Dendritic cell treated with granulocyte-macrophage colony-stimulating factor and Interleukin-4, amounts not matched to agents 40 ng/mL and 50 ng/mL, for 4 days (primary cell): ENCODE measurements at regions not wholly inside any gene's neighbourhood (a gene's known extent, or its start where the extent isn't known, plus 50 kb on each side); places are given as distances from the start of the nearest gene placed in this dataset.
"Not testable (repeated sequence)": the region's sequence is repeated elsewhere in the genome, so short reads cannot be mapped to it uniquely, and the experiment has no call there.

ENCODE experiments used
- H3K27ac Mint-ChIP-seq: one replicate; pipeline ENCODE4 v1.8.0; 2022; ENCODE audit warnings: mild to moderate bottlenecking, mixed read lengths
- H3K27me3 Mint-ChIP-seq: one replicate; pipeline ENCODE4 v1.8.0; 2022; ENCODE audit warnings: mild to moderate bottlenecking, mixed read lengths
- H3K36me3 Mint-ChIP-seq: one replicate; pipeline ENCODE4 v1.8.0; 2022; ENCODE audit warnings: low read depth, mixed read lengths
- H3K4me1 Mint-ChIP-seq: one replicate; pipeline ENCODE4 v1.8.0; 2022; ENCODE audit warnings: low read depth, mixed read lengths
- H3K4me3 Mint-ChIP-seq: one replicate; pipeline ENCODE4 v1.8.0; 2022; ENCODE audit warnings: mild to moderate bottlenecking, moderate library complexity, mixed read lengths
- H3K9me3 Mint-ChIP-seq: one replicate; pipeline ENCODE4 v1.8.0; 2022; ENCODE audit warnings: mixed read lengths
- intact Hi-C: fragments of 100-400 bp; cut with micrococcal nuclease; formaldehyde crosslinking; loops from one replicate; pipeline ENCODE4 v1.15.0; 2022

- H3K9me3 Mint-ChIP-seq: peaks cover 36% of the 10 kb centered on the region
- intact Hi-C loops, H3K27me3 Mint-ChIP-seq, H3K4me3 Mint-ChIP-seq: not testable (repeated sequence)
- peaks cover 38% of the 10 kb centered on the region for H3K36me3 Mint-ChIP-seq
- peaks cover 39% of the 10 kb centered on the region for H3K4me1 Mint-ChIP-seq
- H3K27ac Mint-ChIP-seq: peak overlapping the region; percentile 3
Observed at GRCh38 chr2:144638250-144638649, 118.3 kb upstream of the ZEB2 start.

DNA sequence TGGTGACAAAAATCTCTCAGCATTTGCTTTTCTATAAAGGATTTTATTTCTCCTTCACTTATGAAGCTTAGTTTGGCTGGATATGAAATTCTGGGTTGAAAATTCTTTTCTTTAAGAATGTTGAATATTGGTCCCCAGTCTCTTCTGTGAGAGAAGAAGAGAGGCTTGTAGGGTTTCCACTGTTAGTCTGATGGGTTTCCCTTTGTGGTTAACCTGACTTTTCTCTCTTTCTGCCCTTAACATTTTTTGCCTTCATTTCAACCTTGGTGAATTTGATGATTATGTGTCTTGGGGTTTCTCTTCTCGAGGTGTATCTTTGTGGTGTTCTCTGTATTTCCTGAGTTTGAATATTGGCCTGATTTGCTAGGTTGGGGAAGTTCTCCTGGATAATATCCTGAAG is 116.9 kb upstream of the ZEB2 start:
- Mint-ChIP-seq H3K9me3 (peaks cover 36% of the 10 kb centered on the region), H3K36me3 (peaks cover 38% of the 10 kb centered on the region), H3K4me1 (peaks cover 41% of the 10 kb centered on the region)
- H3K27me3 Mint-ChIP-seq, H3K4me3 Mint-ChIP-seq, H3K27ac Mint-ChIP-seq, intact Hi-C loops: not testable (repeated sequence)

DNA sequence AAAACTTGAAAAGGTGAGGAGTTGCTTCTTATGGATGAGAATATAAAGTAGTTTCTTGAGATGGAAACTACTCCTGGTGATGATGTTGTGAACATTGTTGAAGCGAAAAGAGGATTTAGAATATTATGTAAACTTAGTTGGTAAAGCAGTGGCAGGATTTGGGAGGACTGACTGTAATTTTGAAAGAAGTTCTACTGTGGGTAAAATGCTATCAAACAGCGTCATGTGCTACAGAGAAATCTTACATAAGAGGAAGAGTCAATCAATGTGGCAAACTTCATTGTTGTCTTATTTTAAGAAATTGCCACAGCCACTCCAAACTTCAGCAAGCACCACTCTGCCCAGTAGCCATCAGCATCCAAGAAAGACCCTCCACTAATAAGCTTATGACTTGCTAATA is 112.9 kb upstream of the ZEB2 start:
- H3K4me1 Mint-ChIP-seq: peaks cover 36% of the 10 kb centered on the region
- H3K4me3 Mint-ChIP-seq: no peak overlapping the region
- peaks cover 36% of the 10 kb centered on the region for H3K9me3 Mint-ChIP-seq
- H3K27me3 Mint-ChIP-seq: no peaks in the 10 kb centered on the region
- intact Hi-C loops: no loop called here
- peaks cover 35% of the 10 kb centered on the region for H3K36me3 Mint-ChIP-seq
- H3K27ac Mint-ChIP-seq: peak overlapping the region; percentile 74

GRCh38 chr2:144631636-144632035 is 111.7 kb upstream of the ZEB2 start:
- Mint-ChIP-seq H3K4me1 (peaks cover 34% of the 10 kb centered on the region), H3K27me3 (no peaks in the 10 kb centered on the region), H3K4me3 (no peak overlapping the region), H3K36me3 (peaks cover 23% of the 10 kb centered on the region), H3K27ac (no peak overlapping the region), H3K9me3 (peaks cover 26% of the 10 kb centered on the region)
- intact Hi-C loops: no loop called here

DNA sequence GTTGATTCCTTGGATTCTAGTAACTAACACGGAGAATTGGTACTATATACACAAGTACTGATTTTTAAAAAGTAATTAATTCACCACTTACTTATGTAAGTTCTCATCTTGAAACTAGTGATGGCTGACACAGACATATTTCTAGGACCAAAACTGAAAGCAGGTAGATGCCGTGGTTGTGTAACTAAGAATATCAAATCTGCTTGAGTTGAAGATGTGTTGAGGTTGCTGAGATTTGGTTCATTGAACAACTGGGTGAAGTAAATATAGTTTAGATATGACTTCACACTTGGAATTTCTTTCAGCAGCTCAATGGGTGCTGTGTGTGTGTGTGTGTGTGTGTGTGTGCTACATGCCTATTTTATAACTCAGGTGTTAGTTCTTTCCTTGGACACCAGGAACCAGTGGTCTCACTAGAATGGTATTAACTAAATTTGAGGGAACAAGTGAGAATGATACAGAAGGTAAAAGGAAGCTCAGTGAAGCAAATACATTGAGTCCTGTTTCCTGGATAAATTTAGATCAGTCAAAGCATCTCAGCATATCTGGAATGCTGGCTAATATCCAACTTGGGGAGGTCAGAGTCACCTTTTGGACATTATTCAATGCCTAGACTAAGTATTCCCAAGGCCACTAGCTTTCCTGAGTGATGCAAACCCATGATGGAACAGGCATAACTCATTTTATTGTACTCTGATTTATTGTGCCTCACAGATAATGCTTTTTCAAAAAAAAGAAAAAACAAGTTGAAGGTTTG is 110.7 kb upstream of the ZEB2 start:
- no peaks in the 10 kb centered on the region for H3K27me3 Mint-ChIP-seq
- H3K36me3 Mint-ChIP-seq: peaks cover 13% of the 10 kb centered on the region
- peaks cover 16% of the 10 kb centered on the region for H3K9me3 Mint-ChIP-seq
- intact Hi-C loops: no loop called here
- H3K27ac Mint-ChIP-seq: no peak overlapping the region
- no peak overlapping the region for H3K4me3 Mint-ChIP-seq
- peaks cover 34% of the 10 kb centered on the region for H3K4me1 Mint-ChIP-seq

DNA sequence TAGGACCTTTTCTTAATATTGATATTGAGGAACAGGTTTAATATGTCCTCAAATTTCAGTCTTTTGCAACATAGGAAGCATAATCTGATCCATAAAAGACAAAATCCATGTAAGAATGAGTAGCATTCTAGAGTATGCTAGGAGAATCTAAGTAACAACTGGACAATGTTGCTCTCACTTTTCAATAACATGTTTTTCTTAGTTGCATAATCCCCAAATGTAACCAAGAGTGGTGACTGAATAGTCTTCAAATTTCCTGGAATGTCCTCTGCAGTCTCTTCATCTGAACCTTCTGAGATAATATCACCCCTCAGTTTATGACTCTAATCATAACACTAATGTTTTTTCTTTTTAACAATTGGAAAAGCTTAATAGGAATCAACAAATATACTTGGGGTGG is 110.0 kb upstream of the ZEB2 start:
- H3K4me3 Mint-ChIP-seq: no peak overlapping the region
- intact Hi-C loops: no loop called here
- H3K4me1 Mint-ChIP-seq: peaks cover 34% of the 10 kb centered on the region
- no peak overlapping the region for H3K27ac Mint-ChIP-seq
- H3K36me3 Mint-ChIP-seq: peaks cover 6% of the 10 kb centered on the region
- peaks cover 9% of the 10 kb centered on the region for H3K9me3 Mint-ChIP-seq
- no peaks in the 10 kb centered on the region for H3K27me3 Mint-ChIP-seq

GRCh38 chr2:144628566-144628965 is 108.6 kb upstream of the ZEB2 start:
- Mint-ChIP-seq H3K27me3 (no peaks in the 10 kb centered on the region), H3K9me3 (no peaks in the 10 kb centered on the region), H3K4me3 (no peak overlapping the region), H3K4me1 (peaks cover 22% of the 10 kb centered on the region), H3K27ac (no peak overlapping the region), H3K36me3 (no peaks in the 10 kb centered on the region)
- intact Hi-C loops: no loop called here

DNA sequence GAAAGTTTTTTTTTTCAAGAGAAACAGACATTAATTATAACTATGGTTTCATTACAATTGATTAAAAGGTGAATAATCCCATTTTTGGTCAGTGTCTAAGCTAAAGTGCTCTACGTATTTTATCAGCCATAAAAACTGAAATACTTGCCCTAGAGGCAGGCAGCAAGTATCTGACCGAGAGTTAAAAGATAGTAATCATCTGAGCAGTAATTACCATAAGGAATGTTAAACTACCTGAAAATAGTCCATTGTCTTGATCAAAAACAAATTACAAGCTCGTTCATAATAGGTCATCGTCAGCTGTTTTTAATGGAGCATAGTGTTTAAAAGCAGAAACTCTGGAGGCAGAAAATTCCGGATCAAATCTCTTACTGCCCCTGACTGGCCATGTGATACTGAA is 105.7 kb upstream of the ZEB2 start:
- H3K9me3 Mint-ChIP-seq: peaks cover 21% of the 10 kb centered on the region
- intact Hi-C loops: no loop called here
- peaks cover 16% of the 10 kb centered on the region for H3K36me3 Mint-ChIP-seq
- peaks cover 16% of the 10 kb centered on the region for H3K4me1 Mint-ChIP-seq
- no peak overlapping the region for H3K4me3 Mint-ChIP-seq
- no peaks in the 10 kb centered on the region for H3K27me3 Mint-ChIP-seq
- no peak overlapping the region for H3K27ac Mint-ChIP-seq

GRCh38 chr2:144625226-144625625 is 105.3 kb upstream of the ZEB2 start:
- H3K27me3 Mint-ChIP-seq: no peaks in the 10 kb centered on the region
- no peak overlapping the region for H3K4me3 Mint-ChIP-seq
- peaks cover 14% of the 10 kb centered on the region for H3K4me1 Mint-ChIP-seq
- intact Hi-C loops: no loop called here
- no peak overlapping the region for H3K27ac Mint-ChIP-seq
- H3K9me3 Mint-ChIP-seq: peaks cover 21% of the 10 kb centered on the region
- peaks cover 16% of the 10 kb centered on the region for H3K36me3 Mint-ChIP-seq

DNA sequence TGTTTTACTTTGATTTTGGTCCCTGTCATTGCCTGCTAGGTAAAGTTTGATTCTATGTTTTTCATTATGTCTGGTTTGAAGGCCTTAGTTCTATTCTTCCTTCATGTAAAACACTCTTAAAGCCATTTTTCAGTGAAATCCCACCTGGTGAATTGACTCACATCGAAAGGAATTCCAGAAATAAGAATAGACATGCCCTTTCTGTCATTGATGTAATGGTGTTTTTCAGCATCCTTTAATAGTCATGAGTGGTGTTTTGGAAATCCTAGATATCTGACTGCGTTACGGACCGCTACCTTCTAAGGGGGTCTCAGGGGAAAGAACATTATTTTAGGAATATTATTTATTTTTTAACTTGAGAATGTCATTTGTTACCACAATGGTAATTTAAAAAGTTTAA is 104.5 kb upstream of the ZEB2 start:
- intact Hi-C loops: no loop called here
- H3K4me1 Mint-ChIP-seq: peaks cover 21% of the 10 kb centered on the region
- H3K27ac Mint-ChIP-seq: no peak overlapping the region
- peaks cover 16% of the 10 kb centered on the region for H3K36me3 Mint-ChIP-seq
- H3K4me3 Mint-ChIP-seq: no peak overlapping the region
- peaks cover 21% of the 10 kb centered on the region for H3K9me3 Mint-ChIP-seq
- no peaks in the 10 kb centered on the region for H3K27me3 Mint-ChIP-seq

DNA sequence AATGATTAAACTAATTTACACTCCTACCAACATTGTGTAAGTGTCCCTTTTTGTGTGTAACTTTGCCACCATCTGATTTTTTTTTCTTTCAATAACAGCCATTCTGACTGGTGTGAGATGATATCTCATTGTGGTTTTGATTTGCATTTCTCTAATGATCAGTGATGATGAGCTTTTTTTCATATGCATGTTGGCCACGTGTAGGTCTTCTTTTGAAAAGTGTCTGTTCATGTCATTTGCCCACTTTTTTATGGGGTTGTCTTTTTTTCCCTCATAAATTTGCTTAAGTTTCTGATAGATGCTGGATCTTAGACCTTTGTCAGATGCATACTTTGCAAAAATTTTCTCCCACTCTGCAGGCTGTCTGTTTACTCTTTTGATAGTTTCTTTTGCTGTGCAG is 102.5 kb upstream of the ZEB2 start:
- H3K9me3 Mint-ChIP-seq: peaks cover 21% of the 10 kb centered on the region
- intact Hi-C loops, H3K4me3 Mint-ChIP-seq, H3K27me3 Mint-ChIP-seq, H3K27ac Mint-ChIP-seq: not testable (repeated sequence)
- peaks cover 24% of the 10 kb centered on the region for H3K4me1 Mint-ChIP-seq
- peaks cover 16% of the 10 kb centered on the region for H3K36me3 Mint-ChIP-seq

- H3K27ac Mint-ChIP-seq: no peak overlapping the region
- H3K36me3 Mint-ChIP-seq: peaks cover 16% of the 10 kb centered on the region
- peaks cover 21% of the 10 kb centered on the region for H3K9me3 Mint-ChIP-seq
- intact Hi-C loops: no loop called here
- no peak overlapping the region for H3K4me3 Mint-ChIP-seq
- H3K27me3 Mint-ChIP-seq: no peaks in the 10 kb centered on the region
- H3K4me1 Mint-ChIP-seq: peaks cover 25% of the 10 kb centered on the region
Observed at GRCh38 chr2:144621266-144621665, 101.3 kb upstream of the ZEB2 start.

GRCh38 chr2:144619760-144620159 is 99.8 kb upstream of the ZEB2 start:
- Mint-ChIP-seq H3K4me3 (no peak overlapping the region), H3K36me3 (peaks cover 22% of the 10 kb centered on the region), H3K27ac (no peak overlapping the region), H3K9me3 (peaks cover 21% of the 10 kb centered on the region), H3K27me3 (no peaks in the 10 kb centered on the region), H3K4me1 (peaks cover 34% of the 10 kb centered on the region)
- intact Hi-C loops: loop anchor here (5.0 kb wide), 1 partner anchor 33 kb away; no protein-coding TSS in a partner anchor

GRCh38 chr2:144617171-144617570 is 97.3 kb upstream of the ZEB2 start:
- Mint-ChIP-seq H3K4me1 (peaks cover 38% of the 10 kb centered on the region), H3K36me3 (peaks cover 13% of the 10 kb centered on the region), H3K9me3 (peaks cover 13% of the 10 kb centered on the region)
- H3K4me3 Mint-ChIP-seq, H3K27ac Mint-ChIP-seq, H3K27me3 Mint-ChIP-seq: not testable (repeated sequence)
- intact Hi-C loops: loop anchor here (5.0 kb wide), 1 partner anchor 35 kb away; no protein-coding TSS in a partner anchor
